ENCODE measurements at regions not wholly inside any gene's neighbourhood (a gene's known extent, or its start where the extent isn't known, plus 50 kb on each side); places are given as distances from the start of the nearest gene placed in this dataset.

GRCh38 chr22:44438481-44439131, 59.4 kb downstream of the RTL6 start:
- Histone ChIP-seq H3K79me2 (ENCODE audit: control insufficient read depth, insufficient read depth, low read length) (no peaks in the 10 kb centered on the region), H3K4me2 (ENCODE audit: insufficient read depth, low read length) (no peak overlapping the region), H3K4me1 (ENCODE audit: control insufficient read depth, extremely low read depth, insufficient read depth, low read length) (no peaks in the 10 kb centered on the region), H3K9me1 (replicated peaks; ENCODE audit: control insufficient read depth, extremely low read depth, insufficient read depth, low read length) (no peaks in the 10 kb centered on the region), H3K9ac (replicated peaks; ENCODE audit: extremely low read depth, insufficient read depth, low read length) (no peak overlapping the region), H3K9me3 (replicated peaks; ENCODE audit: control insufficient read depth, insufficient read depth, low read length) (no peaks in the 10 kb centered on the region), H2AFZ (ENCODE audit: low read depth, low read length) (no peak overlapping the region), H3K36me3 (ENCODE audit: control insufficient read depth in 2 of 2, extremely low read depth in 1 of 2, insufficient read depth in 2 of 2, low read length in 2 of 2) (no peaks in the 10 kb centered on the region), H4K20me1 (replicated peaks; ENCODE audit: control insufficient read depth, extremely low read depth, insufficient read depth, low read length) (no peaks in the 10 kb centered on the region), H3K4me3 (replicated peaks in 1 of 3; ENCODE audit: insufficient read depth in 1 of 3, low read depth in 1 of 3, low read length in 3 of 3) (no peak overlapping the region), H3K27me3 (ENCODE audit: control insufficient read depth in 2 of 2, insufficient read depth in 2 of 2, low read length in 2 of 2) (no peaks in the 10 kb centered on the region), H3K27ac (ENCODE audit: insufficient read depth, low read depth, low read length) (no peak overlapping the region)
- no peak for FAIRE-seq
- ChIA-PET POLR2A (no interaction called here), CTCF (no interaction called here)
- dilution Hi-C loops (cut with MboI; ENCODE audit: extremely low pct_ligation_motif_present, low sequenced_read_pairs): no loop called here
- intact Hi-C loops (cut with micrococcal nuclease): no loop called here
- BruUV-seq (replicated peaks): no TSS peak
- no peak for DNase-seq (ENCODE audit: low read depth, low spot score)
- TF ChIP-seq MAX (IDR thresholded peaks at IDR 0.05; ENCODE audit: insufficient read depth, insufficient read length): no peak
- TF ChIP-seq CTCF (IDR thresholded peaks at IDR 0.05; ENCODE audit: extremely low read depth in 1 of 2, insufficient read depth in 1 of 2, low read depth in 1 of 2, low read length in 2 of 2): no peak
- no peak for TF ChIP-seq POLR2AphosphoS5 (IDR thresholded peaks at IDR 0.05; ENCODE audit: insufficient read depth, low read depth, low read length)

- POLR2A ChIA-PET: no interaction called here
Measured at GRCh38 chr22:44438056-44438455, 60.0 kb downstream of the RTL6 start.

More at GRCh38 chr22:44438056-44438455, 60.0 kb downstream of the RTL6 start:
- H3K4me1 ChIP-seq (ENCODE audit: control insufficient read depth, extremely low read depth, insufficient read depth, low read length): no peaks in the 10 kb centered on the region
- H3K79me2 ChIP-seq (ENCODE audit: control insufficient read depth, insufficient read depth, low read length): no peaks in the 10 kb centered on the region
- H3K9ac ChIP-seq (replicated peaks; ENCODE audit: extremely low read depth, insufficient read depth, low read length): no peak overlapping the region
- FAIRE-seq: no peak
- H3K36me3 ChIP-seq (ENCODE audit: control insufficient read depth in 2 of 2, extremely low read depth in 1 of 2, insufficient read depth in 2 of 2, low read length in 2 of 2): no peaks in the 10 kb centered on the region
- dilution Hi-C loops (cut with MboI; ENCODE audit: extremely low pct_ligation_motif_present, low sequenced_read_pairs) (no loop called here), intact Hi-C loops (cut with micrococcal nuclease) (no loop called here)
- no peaks in the 10 kb centered on the region for H3K9me1 ChIP-seq (replicated peaks; ENCODE audit: control insufficient read depth, extremely low read depth, insufficient read depth, low read length)
- no peaks in the 10 kb centered on the region for H3K27me3 ChIP-seq (ENCODE audit: control insufficient read depth in 2 of 2, insufficient read depth in 2 of 2, low read length in 2 of 2)
- no TSS peak for BruUV-seq (replicated peaks)
- no peak overlapping the region for H3K4me2 ChIP-seq (ENCODE audit: insufficient read depth, low read length)
- H3K9me3 ChIP-seq (replicated peaks; ENCODE audit: control insufficient read depth, insufficient read depth, low read length): no peaks in the 10 kb centered on the region
- no peak overlapping the region for H3K27ac ChIP-seq (ENCODE audit: insufficient read depth, low read depth, low read length)
- no peak for DNase-seq (ENCODE audit: low read depth, low spot score)
- no peak for TF ChIP-seq JUN (IDR thresholded peaks at IDR 0.05; ENCODE audit: borderline replicate concordance, insufficient read depth, insufficient read length, low read depth)
- TF ChIP-seq MAX (IDR thresholded peaks at IDR 0.05; ENCODE audit: insufficient read depth, insufficient read length): no peak
- no peak for TF ChIP-seq CTCF (IDR thresholded peaks at IDR 0.05; ENCODE audit: extremely low read depth in 1 of 2, insufficient read depth in 1 of 2, low read depth in 1 of 2, low read length in 2 of 2)
- TF ChIP-seq EZH2 (IDR thresholded peaks at IDR 0.05; ENCODE audit: borderline replicate concordance, low read depth, low read length, severe bottlenecking): no peak
- TF ChIP-seq FOS (IDR thresholded peaks at IDR 0.05; ENCODE audit: borderline replicate concordance, insufficient read depth, low read length): no peak
- no peak for TF ChIP-seq POLR2A (IDR thresholded peaks at IDR 0.05; ENCODE audit: low read depth, low read length)
- TF ChIP-seq POLR2AphosphoS5 (IDR thresholded peaks at IDR 0.05; ENCODE audit: insufficient read depth, low read depth, low read length): no peak
- no peak for TF ChIP-seq GATA2 (IDR thresholded peaks at IDR 0.05; ENCODE audit: insufficient read depth, insufficient read length, low read depth, low read length)
- no peak for TF ChIP-seq MYC (IDR thresholded peaks at IDR 0.05; ENCODE audit: low read depth, low read length)
- H4K20me1 ChIP-seq (replicated peaks; ENCODE audit: control insufficient read depth, extremely low read depth, insufficient read depth, low read length): no peaks in the 10 kb centered on the region
- no peak overlapping the region for H3K4me3 ChIP-seq (replicated peaks in 1 of 3; ENCODE audit: insufficient read depth in 1 of 3, low read depth in 1 of 3, low read length in 3 of 3)
- no peak overlapping the region for H2AFZ ChIP-seq (ENCODE audit: low read depth, low read length)
- CTCF ChIA-PET: no interaction called here

Data from endothelial cell of umbilical vein (primary cell).